HG03378 (cell line): ENCODE measurements at regions not wholly inside any gene's neighbourhood (a gene's known extent, or its start where the extent isn't known, plus 50 kb on each side); places are given as distances from the start of the nearest gene placed in this dataset.

Experiments used
- ATAC-seq: cut with Tn5 transposase; IDR thresholded peaks from one replicate; pipeline ENCODE4 v1.9.1; 2021; ENCODE audit warnings: mild to moderate bottlenecking, moderate library complexity; ENCODE audit not compliant: unreplicated experiment

DNA sequence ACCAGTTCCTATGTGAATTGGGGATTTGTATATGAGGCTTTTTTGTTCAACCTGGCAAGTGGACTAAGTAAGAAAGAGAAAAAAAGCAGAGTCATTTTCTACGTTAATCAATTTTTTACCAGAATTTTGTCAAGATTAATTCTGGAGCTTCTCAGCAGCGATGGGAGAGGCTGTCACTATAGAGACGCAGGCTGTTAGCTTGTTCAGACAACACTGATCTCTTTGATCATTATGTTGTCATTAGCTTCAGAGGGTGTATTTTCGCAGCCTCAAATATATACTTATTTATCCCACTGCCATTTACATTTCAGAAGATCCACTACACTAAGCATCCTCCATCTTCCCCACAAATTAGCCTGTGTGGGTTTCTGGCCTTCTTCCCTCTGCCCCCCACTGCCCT lies 196.7 kb upstream of the PFKP start:
- no peak for ATAC-seq

DNA sequence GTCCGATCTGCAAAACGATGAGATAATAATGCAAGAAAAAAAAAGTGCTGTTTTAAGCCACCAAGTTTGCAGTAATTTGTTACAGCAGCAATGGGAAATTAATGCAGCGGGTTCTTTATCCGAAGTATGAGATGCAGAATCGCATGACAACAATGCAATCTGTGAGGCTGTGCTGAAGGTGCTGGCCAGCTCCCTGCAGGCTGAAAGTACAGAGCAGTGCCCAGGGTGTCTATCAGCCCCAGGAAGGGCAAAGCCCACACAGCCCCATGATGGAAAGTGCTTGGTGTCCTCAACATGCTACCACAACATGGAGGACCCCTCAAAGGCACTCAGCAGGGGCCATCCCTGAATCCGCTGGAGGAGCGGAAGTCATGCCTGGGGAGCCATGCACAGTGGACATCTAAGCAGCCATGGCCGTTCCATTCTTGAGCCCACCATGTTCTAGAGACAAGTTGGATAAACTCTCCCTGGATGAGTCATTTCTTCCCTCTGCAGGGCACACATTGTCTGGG lies 199.5 kb upstream of the PFKP start:
- no peak for ATAC-seq

DNA sequence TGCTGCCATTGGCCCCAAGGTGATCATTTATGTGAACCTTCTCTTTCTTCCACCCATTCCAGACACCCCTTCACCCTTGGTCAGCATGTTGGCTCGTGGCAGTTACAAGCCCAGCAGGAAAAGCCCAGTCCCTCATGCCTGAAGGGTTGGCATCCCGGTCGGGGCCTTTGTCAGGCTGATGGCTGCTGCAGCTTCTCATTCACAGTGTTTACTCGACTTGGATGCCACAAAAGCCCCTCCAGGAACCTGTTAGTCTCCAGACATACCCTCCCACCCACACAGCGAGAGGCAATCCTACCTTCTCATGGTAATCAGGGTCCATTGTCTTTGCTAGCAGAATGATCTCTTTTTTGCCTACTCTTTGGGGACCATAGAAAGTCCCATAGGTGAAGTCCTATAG lies 200.8 kb upstream of the PFKP start:
- no peak for ATAC-seq

DNA sequence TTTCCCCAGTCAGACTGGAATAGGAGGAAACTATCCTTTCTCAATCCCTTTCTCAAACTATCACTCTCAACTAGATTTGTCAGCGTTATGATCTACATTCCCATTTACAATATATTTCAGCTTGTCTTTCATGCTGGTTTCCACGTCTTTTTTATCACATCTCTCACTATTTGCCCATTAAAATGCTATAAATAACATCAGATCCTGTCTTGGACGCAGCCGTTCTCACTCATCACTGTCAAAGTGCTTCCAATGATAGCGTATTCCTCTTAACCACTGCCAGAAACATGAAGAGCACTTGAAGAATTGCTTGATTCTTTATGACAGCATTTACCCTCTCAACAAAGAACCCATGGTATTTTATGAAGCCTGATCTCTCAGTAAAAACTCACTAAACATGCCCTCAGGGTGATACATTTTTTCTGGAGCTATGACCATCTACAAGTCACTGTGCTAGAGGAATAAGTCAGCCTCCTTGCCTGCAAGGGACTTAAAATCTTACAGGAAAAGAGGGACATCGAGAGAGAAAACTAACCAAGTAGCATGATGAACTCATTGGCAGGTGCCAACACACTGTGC lies 205.6 kb upstream of the PFKP start:
- no peak for ATAC-seq

DNA sequence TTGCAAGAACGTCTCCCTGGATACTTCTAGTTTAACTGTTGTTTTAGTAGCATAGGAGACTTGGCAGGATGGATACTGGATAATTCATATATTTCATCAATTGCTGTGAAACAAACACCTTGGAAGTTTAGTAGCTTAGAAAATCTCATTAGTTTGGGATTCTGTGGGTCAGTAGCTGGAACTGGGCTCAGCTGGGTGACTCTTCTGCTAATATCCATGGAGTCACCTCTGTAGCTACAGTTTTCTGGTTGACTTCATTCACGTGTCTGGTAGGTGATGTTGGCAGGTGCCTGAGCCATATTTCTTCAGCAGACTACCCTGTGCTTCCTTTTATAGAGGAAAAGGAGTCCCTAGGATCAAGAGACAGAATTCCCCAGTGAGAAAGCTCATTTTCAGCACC lies 208.9 kb upstream of the PFKP start:
- no peak for ATAC-seq

DNA sequence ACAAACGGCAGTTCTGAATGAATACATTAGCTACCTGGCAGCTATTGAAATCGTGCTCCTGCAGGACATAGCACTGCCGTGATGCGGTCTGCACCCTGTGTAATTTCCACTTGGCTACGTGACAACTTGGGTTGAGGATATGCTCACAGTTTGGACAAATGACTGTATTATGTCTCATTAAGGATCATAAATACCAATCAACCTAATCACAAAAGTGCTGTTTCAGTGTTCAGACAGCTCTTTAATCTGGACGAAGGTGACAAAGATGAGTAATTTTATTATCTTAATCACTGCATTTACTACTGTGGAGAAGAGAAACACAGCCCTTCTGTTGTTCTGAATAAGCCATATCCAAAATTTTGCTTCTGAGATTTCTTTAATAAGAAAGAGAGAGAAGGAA lies 210.8 kb upstream of the PFKP start:
- no peak for ATAC-seq

DNA sequence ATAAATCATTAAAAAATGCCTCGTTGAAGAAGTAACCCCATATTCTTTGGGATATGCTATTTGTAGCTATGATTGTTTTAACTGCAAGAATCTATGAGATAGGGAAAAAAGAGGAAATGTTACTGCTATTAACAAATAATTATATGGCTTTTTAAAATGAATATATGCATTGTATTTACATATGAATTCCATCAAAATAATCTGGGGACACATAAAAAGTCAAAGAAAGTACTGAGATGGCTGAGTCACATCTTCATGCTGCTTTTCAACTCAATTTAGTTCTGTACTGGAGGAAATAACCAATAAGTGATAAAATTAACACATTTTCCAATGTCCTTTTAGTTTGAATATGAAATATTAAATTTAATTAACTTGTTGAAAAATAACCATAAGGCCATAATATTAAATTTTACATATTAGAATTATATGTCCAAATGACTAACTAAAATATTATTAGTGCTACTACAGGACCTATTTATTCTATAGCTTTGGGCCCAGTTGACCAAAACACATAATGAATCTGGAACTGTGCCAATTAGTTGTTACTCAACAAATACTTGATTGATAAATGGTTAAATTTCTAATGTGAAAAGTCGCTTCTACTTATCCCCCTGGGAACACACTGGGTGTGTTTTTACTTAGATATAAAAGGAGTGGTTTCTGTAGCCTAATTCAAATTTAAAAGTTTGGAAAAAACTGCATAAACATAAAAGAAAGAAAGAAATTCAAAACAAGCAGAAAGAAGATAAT lies 214.6 kb upstream of the PFKP start:
- no peak for ATAC-seq

DNA sequence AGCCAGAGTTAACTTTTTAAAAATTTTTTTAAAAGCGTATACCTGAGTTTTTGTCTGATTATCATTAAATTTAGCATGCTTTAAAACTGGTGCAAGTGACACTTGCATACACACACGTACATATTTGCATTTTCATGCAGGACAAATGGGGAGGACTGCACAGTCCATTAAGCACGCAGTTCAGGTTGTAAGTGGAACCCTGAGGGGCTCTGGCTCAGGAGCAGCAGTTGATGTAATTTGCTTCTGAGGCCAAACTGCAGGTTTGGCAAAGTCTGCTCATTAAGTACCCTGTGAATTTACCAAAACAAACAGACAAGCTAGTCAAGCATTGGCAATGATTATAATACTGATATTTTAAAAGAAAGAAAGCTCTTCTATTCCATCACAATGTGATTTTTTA lies 215.8 kb upstream of the PFKP start:
- ATAC-seq = no peak

DNA sequence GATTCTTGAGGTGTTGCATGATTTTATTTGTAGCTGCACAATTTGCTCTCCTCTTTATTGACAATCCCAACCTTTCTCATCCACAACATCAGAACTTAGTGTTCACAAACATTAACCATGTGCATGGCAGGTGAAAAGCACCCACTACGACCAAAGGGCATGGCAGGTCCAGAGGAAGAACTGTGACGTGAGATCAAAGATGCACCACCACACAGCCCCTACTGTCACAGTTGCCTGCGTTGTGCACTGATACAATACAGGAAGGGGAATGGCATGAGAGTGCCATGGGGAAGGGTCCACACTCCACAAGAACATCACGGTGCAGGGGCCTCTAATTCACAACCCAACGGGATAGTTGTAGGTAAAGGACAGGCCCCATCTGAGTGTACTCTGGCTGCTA lies 217.1 kb upstream of the PFKP start:
- no peak for ATAC-seq

DNA sequence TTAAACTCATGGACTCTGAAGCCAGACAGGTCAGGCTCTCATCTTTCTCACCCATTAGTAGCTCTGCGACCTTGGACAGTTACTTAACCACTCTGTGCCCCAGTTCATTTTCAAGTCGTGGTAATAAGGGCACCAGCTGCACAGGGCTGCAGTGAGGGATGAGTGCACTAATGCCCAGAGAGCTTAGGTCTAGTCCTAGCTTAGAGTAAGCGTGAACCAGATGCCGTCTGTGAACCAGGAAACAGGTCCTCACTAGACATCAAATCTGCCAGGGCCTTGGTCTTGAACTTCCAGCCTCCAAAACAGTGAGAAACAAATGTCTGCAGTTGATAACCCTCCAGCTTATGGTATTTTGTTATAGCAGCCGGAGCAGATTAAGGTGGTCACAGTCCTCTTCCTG lies 222.4 kb upstream of the PFKP start:
- no peak for ATAC-seq

DNA sequence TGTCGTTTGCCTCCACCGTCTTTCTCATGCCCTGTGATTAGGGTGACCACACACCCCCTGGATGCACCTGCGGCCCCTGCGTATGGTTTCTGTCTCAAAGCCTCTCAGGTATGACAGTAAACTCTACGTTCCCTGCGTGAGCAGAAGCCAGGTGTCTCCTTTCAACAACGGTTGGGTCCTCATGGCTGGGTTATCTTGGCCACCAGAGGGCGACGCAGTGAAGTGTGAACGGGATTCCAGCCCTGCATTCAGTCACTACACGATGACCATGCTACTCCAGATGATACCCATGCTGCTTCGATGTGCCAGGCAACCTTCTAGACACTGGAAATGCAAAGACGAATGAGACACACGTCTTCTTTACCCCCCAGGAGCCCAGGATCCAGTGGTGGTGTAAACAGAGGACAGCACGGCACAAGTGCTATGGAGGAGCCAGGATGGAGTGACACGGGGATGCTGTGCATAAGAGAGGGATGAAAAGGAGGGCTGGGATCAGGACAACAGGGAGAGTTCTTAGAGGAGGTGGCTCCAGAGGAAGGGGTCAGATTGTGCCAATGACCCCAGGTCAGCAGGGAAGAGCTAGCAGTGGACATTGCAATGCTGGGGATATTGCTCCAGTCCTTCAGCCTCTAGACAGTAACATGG lies 228.1 kb upstream of the PFKP start:
- no peak for ATAC-seq

DNA sequence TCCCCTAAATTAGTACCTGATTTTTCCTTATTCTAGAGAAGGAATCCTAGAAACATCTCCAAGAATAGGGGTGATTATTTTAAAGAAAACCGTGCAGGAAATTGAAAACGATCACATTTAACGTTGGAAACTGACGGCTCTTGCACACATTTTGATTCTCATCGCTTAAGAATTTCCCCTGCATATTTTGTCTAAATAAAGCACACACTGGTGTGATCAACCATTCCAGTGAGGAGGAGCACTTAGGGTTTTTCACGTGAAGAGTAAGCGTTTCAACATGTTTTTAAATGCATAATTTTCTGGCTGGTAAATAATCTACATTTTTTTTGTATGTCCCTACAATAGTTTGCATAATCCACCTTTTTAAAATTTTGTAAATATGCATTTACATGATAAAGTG lies 229.7 kb upstream of the PFKP start:
- ATAC-seq = no peak

DNA sequence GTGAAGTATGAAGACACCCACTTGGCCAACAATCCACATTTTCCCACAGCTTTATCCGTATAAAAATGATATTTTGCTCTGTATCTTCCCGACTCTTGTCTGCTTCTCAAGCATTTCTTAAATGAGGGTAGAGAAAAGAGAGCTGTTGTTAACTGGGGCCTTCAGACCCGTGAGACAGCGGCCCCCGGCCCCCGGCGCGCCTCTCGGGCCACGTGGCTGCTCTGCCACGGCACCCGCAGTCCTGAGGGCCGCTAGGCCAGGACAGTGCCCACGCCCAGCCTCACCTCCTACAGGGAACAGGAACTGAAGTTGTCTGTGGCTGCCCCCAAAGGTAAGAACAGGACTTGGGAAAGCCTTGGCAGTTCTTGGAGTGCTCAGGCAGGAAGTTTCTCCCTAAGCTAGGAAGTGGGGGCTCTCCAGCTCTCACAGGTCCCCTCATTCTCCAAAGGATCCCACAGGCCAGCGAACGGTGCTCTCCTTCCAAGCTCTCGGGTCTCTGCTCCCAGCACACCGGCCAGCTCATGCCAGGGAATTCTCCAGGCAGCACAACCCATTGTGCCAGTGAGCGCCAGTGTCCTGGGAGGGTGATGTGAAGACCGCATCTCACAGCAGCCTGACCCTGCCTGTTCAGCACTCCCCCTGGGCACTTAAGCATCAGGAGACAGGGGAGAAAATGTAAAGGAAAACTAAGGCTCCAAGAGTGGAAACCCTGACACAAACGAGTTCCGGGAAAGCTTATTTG lies 230.3 kb upstream of the PFKP start:
- ATAC-seq = no peak

DNA sequence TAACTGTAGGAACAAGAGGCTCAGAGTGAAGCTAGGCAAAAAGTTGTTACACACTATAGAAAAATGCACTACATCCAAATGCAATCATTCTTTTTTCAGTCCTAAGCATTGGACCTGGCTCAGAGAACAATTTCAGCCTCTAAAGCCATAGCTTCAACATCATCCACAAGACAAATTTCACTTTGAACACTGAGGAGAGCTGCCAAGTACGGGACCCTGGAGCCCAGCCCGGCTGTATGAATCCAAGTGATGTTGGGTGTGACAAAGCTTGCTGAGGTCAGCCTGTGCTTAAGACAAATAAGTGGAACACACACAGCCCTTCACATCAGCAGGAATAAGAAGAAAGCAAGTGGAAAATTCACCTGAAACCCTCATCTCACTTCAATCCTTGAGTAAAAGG lies 233.1 kb upstream of the PFKP start:
- no peak for ATAC-seq

DNA sequence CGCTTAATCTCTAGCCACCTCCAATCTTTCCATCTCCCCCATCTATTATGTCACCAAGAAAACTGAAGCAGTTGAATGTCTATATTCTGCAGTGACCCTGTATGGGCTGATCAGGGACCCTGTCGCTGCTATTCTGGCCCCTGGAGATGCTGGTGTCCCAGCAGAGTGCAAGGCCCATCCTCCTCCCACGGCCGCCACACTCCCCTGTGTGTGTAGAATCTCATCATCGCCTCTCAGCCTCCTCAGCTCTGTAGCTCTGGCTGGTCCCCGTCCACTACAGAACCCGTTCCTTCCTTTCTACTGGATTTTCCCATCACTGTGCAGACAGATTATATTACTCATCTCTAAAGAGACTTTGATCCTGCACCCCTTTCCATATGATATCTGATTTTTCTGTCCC lies 235.8 kb upstream of the PFKP start:
- no peak for ATAC-seq

DNA sequence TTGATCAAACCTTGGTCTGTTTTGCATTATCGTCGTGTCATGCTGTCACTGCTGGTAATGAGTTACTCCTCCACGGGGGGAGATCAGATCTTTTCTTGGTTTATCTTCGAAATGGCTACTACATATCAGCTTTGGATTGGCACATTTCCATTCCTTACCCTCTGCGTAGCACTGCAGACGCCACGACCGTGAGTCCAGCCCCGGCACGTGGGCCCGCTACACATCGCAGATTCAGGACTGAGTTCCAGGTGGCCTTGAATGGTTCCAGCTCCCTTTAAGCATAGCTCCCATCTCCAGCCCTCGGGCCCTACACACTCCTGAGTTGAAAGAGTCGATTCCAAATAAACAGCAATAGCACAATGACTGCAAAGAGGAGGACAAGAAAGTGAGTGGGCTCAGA lies 238.6 kb upstream of the PFKP start:
- no peak for ATAC-seq

DNA sequence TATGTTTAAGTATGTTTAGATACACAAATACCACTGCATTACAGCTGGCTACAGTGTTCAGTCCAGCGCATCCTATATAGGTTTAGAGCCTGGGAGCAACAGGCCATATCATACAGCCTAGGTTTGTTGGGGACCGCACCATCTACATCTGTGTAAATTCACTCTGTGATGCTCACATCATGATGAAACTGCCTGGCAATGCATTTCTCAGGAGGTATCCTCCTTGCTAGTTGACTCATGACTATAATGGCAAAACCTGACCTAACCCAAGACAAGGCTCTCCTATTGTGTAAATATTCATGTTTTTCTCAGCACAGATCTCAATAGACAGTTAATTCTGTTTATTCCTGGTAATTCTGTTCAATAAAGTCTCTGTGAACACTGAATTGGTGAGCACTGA lies 240.7 kb upstream of the PFKP start:
- ATAC-seq = no peak

DNA sequence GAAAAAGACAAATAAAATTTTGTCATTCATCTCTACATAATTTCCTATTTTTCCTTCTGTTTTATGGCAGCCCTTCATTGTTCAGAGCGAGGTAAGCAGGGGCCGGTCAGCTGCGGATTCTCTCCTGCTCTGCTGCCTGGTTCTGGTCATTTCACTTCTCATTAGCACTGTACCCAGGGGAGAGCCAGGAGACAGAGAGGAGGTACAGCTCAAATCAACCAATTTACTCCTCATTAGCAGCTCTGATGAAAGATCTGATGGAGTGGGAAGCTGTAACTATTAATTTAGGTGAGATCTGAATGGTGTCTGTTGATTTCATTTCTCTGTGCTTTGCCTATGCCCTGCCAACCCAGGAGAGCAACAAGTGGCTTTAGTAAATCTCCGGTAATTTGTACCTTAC lies 241.5 kb upstream of the PFKP start:
- ATAC-seq = no peak

DNA sequence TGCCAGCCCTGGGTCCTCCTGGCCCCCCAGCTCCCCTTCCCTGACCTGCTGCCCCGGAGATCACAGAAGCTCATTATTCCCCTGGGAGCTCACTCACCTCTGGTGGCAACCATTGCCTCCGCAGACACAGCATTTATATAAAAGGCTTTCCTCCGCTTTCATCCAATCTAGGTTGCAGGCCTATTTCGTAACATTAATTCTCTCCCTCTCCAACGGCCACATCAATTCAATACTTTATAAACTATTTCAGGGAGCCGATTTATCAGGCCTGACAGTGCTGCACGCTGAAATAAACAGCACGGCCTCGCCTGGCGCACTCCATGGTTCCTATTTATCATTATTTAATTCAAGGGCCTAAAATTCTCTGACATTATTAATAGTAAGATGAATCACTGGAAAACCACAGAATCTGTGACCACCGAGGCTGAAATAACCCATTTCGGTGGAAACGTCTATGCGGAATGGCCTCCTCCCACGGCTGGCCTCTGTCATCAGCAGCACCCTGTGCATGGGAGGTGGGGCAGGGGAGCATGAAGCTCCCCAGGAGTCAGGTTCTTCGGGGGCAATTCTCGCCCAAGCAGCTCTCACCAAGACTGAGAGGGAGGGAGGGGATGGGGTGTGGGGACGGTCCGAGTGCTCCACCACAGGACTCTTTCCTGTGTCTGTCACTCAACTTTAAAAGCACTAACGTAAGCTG lies 249.3 kb upstream of the PFKP start:
- ATAC-seq = no peak

DNA sequence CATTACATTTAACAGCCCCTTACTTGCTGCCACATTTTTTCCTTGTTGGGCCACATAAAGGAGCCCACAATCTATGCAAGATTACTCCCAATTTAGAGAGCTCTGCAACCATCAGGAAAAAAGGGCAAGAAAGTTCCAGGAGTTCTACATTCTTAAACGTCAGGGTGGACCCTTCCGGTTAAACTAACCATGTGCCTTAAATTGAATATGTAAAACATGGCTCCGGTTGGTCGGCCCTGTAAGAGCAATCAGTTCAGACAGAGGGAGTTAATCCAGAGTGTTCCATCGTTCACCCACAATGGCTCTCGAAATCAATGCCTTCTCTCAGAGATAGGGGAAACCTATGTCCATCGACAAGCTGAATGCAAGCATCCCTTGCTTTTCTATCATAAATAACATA lies 253.7 kb upstream of the PFKP start:
- ATAC-seq = no peak

DNA sequence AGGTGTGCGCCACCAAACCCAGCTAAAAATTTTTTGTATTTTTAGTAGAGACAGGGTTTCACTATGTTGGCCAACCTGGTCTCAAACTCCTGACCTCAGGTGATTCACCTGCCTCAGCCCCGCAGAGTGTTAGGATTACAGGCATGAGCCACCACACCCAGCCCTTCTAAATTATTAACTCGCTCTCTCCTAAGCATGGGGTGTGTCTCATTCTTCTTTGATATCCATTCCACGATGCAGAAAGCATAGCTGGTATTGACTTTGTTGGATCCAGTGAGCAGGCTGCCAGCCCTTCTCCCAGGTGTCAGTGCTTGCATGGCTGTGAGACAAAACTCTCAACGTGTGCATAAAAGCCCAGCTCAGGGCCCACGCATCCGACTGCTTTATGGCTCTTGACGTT lies 254.1 kb upstream of the PFKP start:
- ATAC-seq = no peak
